KOPT-K1 (cell line): ENCODE measurements at regions not wholly inside any gene's neighbourhood (a gene's known extent, or its start where the extent isn't known, plus 50 kb on each side); places are given as distances from the start of the nearest gene placed in this dataset.
"Not testable (repeated sequence)": the region's sequence is repeated elsewhere in the genome, so short reads cannot be mapped to it uniquely, and the experiment has no call there.

Experiments
- H3K27ac ChIP-seq: fragments of 200-600 bp; sonication (generic); 2 replicates; pipeline ENCODE4 v1.5.1; 2016; ENCODE audit warnings: antibody characterized with exemption, mild to moderate bottlenecking, low read depth, low read length; ENCODE audit not compliant: poor library complexity, severe bottlenecking
- H3K36me3 ChIP-seq: fragments of 200-600 bp; sonication (generic); 2 replicates; pipeline ENCODE4 v1.5.1; 2017; ENCODE audit warnings: antibody characterized with exemption, mild to moderate bottlenecking, low read length, moderate library complexity; ENCODE audit not compliant: insufficient read depth
- H3K9me3 ChIP-seq: fragments of 200-600 bp; sonication (generic); 2 replicates; pipeline ENCODE4 v1.5.1; 2017; ENCODE audit warnings: antibody characterized with exemption, low read length, mild to moderate bottlenecking; ENCODE audit not compliant: insufficient read depth, poor library complexity, severe bottlenecking

GRCh38 chr13:82176751-82177150, 1705.5 kb downstream of the SLITRK1 start:
- Histone ChIP-seq H3K9me3 (no peaks in the 10 kb centered on the region), H3K36me3 (no peaks in the 10 kb centered on the region), H3K27ac (no peak overlapping the region)

DNA sequence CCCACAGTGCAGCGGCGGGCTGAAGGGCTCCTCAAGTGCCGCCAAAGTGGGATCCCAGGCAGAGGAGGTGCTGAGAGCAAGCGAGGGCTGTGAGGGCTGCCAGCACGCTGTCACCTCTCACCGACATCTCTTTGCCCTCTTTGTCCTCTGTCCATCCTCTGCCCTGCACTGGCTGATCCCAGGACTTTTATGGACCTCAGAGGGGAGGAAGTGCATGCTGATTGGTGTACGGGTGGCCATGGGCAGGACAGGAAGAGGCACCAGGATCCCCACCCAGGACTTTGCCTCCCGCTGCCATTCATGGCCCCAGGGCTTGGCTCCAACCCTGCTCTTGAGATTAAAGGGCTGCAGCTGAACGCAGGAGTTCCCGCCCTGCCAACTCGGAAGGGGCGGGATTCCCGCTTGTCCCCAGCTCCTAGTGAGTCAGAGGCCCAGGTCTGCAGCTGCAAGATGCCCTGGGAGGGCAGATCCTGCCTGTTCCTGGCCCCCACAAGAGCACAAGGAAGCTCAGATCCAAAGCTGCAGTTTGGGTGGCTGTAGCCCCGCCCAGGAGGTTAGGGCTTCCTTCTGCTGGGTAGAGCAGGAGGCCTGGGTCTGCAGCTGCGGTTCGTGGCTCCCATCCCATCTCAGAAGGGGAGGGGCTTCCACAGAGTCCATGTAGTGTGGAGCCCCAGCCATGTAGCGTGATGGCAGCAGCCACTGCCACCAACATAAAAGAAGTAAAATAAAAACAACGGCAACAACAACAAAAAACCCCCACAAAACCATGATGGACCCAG, 1716.7 kb downstream of the SLITRK1 start:
- no peaks in the 10 kb centered on the region for H3K9me3 ChIP-seq
- H3K27ac ChIP-seq = no peak overlapping the region
- H3K36me3 ChIP-seq = no peaks in the 10 kb centered on the region

- not testable (repeated sequence) for H3K36me3 ChIP-seq, H3K27ac ChIP-seq, H3K9me3 ChIP-seq
Observed at GRCh38 chr13:82164780-82165395, 1717.4 kb downstream of the SLITRK1 start.

DNA sequence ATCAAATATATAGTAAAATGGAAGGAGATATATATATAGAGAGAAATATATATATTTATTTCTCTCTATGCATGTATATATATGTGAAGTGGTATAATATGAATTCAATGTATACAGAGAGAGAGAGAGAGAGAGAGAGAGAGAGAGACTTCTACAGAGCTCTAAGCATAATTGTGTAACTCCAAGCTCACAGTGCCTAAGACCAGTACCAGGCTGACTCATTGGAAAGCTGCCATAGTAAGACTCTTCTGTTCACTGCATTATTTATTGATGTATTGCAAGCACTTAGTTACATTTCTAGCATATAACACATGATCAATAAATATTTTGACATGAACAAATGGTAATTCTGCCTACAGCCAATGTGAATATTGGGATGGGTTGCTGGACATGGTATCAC, 1734.7 kb downstream of the SLITRK1 start:
- no peak overlapping the region for H3K27ac ChIP-seq
- no peaks in the 10 kb centered on the region for H3K9me3 ChIP-seq
- H3K36me3 ChIP-seq = no peaks in the 10 kb centered on the region

- no peak overlapping the region for H3K27ac ChIP-seq
- no peaks in the 10 kb centered on the region for H3K36me3 ChIP-seq
- no peaks in the 10 kb centered on the region for H3K9me3 ChIP-seq
Observed at GRCh38 chr13:82136880-82137279, 1745.4 kb downstream of the SLITRK1 start.

GRCh38 chr13:82129281-82129680, 1753.0 kb downstream of the SLITRK1 start:
- no peaks in the 10 kb centered on the region for H3K36me3 ChIP-seq
- no peak overlapping the region for H3K27ac ChIP-seq
- H3K9me3 ChIP-seq = no peaks in the 10 kb centered on the region

DNA sequence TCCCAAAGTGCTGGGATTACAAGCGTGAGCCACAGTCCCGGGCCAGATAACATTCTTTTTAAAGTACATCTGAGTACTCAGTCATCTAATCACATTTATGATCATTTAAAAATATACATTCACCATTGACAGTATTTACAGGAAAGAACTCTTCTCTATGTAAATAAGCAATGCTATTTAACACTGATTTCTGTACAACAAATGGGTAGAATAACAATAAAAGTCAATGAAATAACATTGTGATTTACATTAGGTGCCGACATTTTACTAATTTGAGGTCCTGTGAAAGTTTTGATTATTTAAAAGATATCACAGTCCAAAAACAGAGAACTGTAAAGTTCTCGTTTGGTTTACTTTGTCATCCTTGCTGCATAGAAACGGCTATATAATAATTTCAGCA, 1763.7 kb downstream of the SLITRK1 start:
- no peaks in the 10 kb centered on the region for H3K36me3 ChIP-seq
- H3K27ac ChIP-seq = no peak overlapping the region
- H3K9me3 ChIP-seq = no peaks in the 10 kb centered on the region

GRCh38 chr13:82116422-82116989, 1765.8 kb downstream of the SLITRK1 start:
- H3K27ac ChIP-seq = no peak overlapping the region
- H3K9me3 ChIP-seq = no peaks in the 10 kb centered on the region
- no peaks in the 10 kb centered on the region for H3K36me3 ChIP-seq

GRCh38 chr13:82115391-82115790, 1766.9 kb downstream of the SLITRK1 start:
- H3K9me3 ChIP-seq = no peaks in the 10 kb centered on the region
- no peak overlapping the region for H3K27ac ChIP-seq
- H3K36me3 ChIP-seq = no peaks in the 10 kb centered on the region

GRCh38 chr13:82096256-82096655, 1755.3 kb upstream of the SPRY2 start:
- H3K36me3 ChIP-seq = no peaks in the 10 kb centered on the region
- no peaks in the 10 kb centered on the region for H3K9me3 ChIP-seq
- no peak overlapping the region for H3K27ac ChIP-seq

DNA sequence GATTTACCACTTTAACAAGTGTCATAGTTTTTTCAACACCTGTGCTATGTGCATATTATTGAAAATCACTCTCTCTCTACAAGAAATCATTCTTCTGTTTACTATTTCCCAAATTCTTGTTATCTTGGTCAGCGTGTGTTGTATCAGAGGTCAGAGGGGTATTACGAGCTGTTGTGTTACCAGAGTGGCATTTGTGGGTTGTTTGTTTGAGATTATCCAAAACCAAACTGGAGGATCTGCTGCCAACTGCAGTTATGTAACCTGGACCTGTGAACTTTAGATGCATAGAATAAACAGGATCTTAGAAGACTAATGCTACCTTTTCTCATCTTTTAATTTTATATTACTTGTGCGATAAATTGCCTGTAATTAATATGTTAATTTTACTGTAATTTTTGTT, 1751.4 kb upstream of the SPRY2 start:
- Histone ChIP-seq H3K27ac (no peak overlapping the region), H3K36me3 (no peaks in the 10 kb centered on the region), H3K9me3 (no peaks in the 10 kb centered on the region)

GRCh38 chr13:82088781-82089180, 1747.9 kb upstream of the SPRY2 start:
- H3K36me3 ChIP-seq = no peaks in the 10 kb centered on the region
- H3K27ac ChIP-seq = no peak overlapping the region
- H3K9me3 ChIP-seq = no peaks in the 10 kb centered on the region

DNA sequence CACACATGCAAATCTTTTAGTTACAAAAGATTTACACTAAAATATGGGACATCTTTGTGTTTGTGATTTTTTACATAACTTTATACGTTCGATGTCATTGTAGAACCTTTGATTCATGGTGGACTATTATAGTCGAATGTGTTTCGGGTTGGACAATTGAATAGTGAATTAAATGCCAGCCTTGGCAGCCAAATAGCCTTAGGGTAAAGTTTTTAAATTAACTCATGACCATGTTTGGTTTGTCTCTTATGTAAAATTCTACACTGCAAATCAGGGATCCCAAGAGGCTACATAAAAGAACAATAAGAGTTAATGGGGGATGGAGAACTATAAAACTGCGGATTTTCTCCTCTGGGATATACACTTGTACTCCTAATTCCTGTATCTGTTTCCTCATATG, 1735.6 kb upstream of the SPRY2 start:
- Histone ChIP-seq H3K9me3 (no peaks in the 10 kb centered on the region), H3K36me3 (no peaks in the 10 kb centered on the region), H3K27ac (no peak overlapping the region)

GRCh38 chr13:82070416-82070815, 1729.5 kb upstream of the SPRY2 start:
- no peaks in the 10 kb centered on the region for H3K9me3 ChIP-seq
- no peak overlapping the region for H3K27ac ChIP-seq
- no peaks in the 10 kb centered on the region for H3K36me3 ChIP-seq

DNA sequence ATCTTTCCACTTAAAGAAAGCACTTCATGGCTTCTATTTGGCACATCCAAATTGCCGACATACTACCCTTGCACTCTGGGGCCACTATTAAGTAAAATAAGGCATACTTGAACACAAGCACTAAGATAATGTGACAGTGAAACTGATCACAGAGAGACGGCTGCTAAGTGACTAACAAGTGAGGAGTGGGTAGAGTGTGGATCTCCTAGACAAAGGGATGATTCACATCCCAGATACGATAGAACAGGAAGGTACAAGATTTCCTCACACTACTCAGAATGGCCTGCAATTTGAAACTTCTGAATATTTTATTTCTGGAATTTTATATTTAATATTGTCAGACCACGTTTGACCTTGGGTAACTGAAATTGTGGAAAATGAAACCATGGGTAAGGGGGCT, 1721.8 kb upstream of the SPRY2 start:
- no peak overlapping the region for H3K27ac ChIP-seq
- H3K36me3 ChIP-seq = no peaks in the 10 kb centered on the region
- no peaks in the 10 kb centered on the region for H3K9me3 ChIP-seq

DNA sequence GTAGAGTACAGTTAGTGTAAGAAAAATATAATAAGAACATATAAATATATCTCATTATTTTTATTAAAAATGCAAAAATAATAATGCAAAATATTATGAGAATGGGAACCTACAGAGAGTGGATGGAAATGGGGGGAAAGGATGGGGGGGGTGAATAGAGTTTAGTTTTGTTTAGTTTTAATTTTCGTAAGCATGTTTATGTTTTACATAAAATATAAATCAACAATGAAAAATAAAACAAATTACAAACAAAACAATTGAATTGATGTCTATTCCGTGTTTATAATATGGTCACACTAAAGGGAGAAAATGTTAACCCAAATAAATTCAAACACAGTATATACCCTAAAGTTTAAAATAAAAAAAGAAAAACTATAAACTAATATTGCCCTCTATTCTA, 1717.4 kb upstream of the SPRY2 start:
- no peaks in the 10 kb centered on the region for H3K36me3 ChIP-seq
- H3K9me3 ChIP-seq = no peaks in the 10 kb centered on the region
- H3K27ac ChIP-seq = no peak overlapping the region
